B cell (primary cell): ENCODE measurements at regions not wholly inside any gene's neighbourhood (a gene's known extent, or its start where the extent isn't known, plus 50 kb on each side); places are given as distances from the start of the nearest gene placed in this dataset.

Source experiments
- EZH2 ChIP-seq: IDR thresholded peaks from 2 replicates; pipeline ENCODE4 v1.6.1; 2012; ENCODE audit warnings: borderline replicate concordance, low read depth, mild to moderate bottlenecking, moderate library complexity, low read length; ENCODE audit not compliant: insufficient read depth, poor library complexity, severe bottlenecking
- TF ChIP-seq, protein P1 (sequence below): fragments of 200-600 bp; IDR thresholded peaks from one replicate; pipeline ENCODE4 v1.8.0; 2022; ENCODE audit warnings: antibody characterized with exemption, mild to moderate bottlenecking

DNA sequence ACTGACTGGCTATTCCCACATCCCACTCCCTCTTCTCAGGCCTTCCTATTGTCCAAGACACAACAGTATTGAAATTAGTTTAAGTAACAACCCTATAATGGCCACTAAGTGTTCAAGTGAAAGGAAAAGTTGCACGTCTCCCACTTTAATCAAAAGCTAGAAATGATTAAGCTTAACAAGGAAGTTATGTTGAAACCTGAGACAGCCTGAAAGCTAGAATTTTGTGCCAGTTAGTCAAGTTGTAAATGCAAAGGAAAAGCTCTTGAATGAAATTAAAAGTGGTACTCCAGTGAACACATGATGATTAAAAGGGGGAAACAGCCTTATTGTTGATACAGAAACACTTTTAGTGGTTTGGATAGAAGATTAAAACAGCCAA is 332.7 kb downstream of the CASP12 start:
- TF ChIP-seq EZH2: no peak
- TF ChIP-seq, protein P1, sequence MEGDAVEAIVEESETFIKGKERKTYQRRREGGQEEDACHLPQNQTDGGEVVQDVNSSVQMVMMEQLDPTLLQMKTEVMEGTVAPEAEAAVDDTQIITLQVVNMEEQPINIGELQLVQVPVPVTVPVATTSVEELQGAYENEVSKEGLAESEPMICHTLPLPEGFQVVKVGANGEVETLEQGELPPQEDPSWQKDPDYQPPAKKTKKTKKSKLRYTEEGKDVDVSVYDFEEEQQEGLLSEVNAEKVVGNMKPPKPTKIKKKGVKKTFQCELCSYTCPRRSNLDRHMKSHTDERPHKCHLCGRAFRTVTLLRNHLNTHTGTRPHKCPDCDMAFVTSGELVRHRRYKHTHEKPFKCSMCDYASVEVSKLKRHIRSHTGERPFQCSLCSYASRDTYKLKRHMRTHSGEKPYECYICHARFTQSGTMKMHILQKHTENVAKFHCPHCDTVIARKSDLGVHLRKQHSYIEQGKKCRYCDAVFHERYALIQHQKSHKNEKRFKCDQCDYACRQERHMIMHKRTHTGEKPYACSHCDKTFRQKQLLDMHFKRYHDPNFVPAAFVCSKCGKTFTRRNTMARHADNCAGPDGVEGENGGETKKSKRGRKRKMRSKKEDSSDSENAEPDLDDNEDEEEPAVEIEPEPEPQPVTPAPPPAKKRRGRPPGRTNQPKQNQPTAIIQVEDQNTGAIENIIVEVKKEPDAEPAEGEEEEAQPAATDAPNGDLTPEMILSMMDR: no peak
